NT2/D1 (cell line): ENCODE measurements at regions not wholly inside any gene's neighbourhood (a gene's known extent, or its start where the extent isn't known, plus 50 kb on each side); places are given as distances from the start of the nearest gene placed in this dataset.
"Not testable (repeated sequence)": the region's sequence is repeated elsewhere in the genome, so short reads cannot be mapped to it uniquely, and the experiment has no call there.

Experiments
- DNase-seq: peaks from one replicate; pipeline ENCODE4 v3.0.0-alpha.2; 2011; ENCODE audit warnings: low read depth, low spot score
- H3K27me3 ChIP-seq: 2 replicates; pipeline ENCODE4 v1.6.0; 2011; ENCODE audit warnings: mild to moderate bottlenecking; ENCODE audit not compliant: insufficient read length, insufficient read depth
- H3K36me3 ChIP-seq: 2 replicates; pipeline ENCODE4 v1.6.1; 2011; ENCODE audit warnings: mild to moderate bottlenecking, low read length, mixed read lengths; ENCODE audit not compliant: insufficient read depth, insufficient read length
- H3K4me1 ChIP-seq: 2 replicates; pipeline ENCODE4 v1.5.1; 2011; ENCODE audit not compliant: insufficient read depth, insufficient read length
- H3K4me3 ChIP-seq: 2 replicates; pipeline ENCODE4 v1.5.1; 2011; ENCODE audit warnings: low read depth; ENCODE audit not compliant: insufficient read length
- H3K9ac ChIP-seq: 2 replicates; pipeline ENCODE4 v1.6.0; 2011; ENCODE audit warnings: low read depth; ENCODE audit not compliant: insufficient read length
- H3K9me3 ChIP-seq: 2 replicates; pipeline ENCODE4 v1.5.1; 2011; ENCODE audit warnings: mild to moderate bottlenecking, low read length; ENCODE audit not compliant: insufficient read depth
- SUZ12 ChIP-seq: IDR thresholded peaks from 2 replicates; pipeline ENCODE4 v1.6.1; 2011; ENCODE audit not compliant: insufficient read length, insufficient read depth; ENCODE audit errors: extremely low read depth
- YY1 ChIP-seq: IDR thresholded peaks from 2 replicates; pipeline ENCODE4 v1.6.1; 2011; ENCODE audit not compliant: insufficient read length, insufficient read depth
- ZNF274 ChIP-seq: IDR thresholded peaks from 2 replicates; pipeline ENCODE4 v1.6.1; 2011; ENCODE audit warnings: mild to moderate bottlenecking, low read depth, low read length

DNA sequence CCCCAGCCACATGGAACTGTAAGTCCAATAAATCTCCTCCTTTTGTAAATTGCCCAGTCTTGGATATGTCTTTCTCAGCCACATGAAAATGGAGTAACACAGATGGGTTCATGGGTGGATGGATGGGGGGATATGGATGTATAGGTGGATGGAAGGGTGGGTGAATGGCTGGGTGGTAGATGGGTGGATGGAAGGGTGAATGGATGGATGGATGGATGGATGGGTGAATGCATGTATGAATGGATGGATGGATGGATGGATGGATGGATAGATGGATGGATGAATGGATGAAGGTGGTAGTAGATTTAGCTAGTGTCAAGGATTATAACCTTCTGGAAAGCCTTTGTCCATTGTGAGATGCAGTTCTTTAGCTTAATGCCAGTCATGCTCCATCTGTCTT lies 146.1 kb upstream of the ATP2B2 start:
- Histone ChIP-seq H3K36me3 (no peaks in the 10 kb centered on the region), H3K27me3 (no peaks in the 10 kb centered on the region), H3K9me3 (no peaks in the 10 kb centered on the region), H3K4me1 (peaks cover 4% of the 10 kb centered on the region), H3K4me3 (no peak overlapping the region), H3K9ac (no peak overlapping the region)
- DNase-seq: no peak
- no peak for TF ChIP-seq SUZ12
- TF ChIP-seq ZNF274: no peak
- TF ChIP-seq YY1: no peak

DNA sequence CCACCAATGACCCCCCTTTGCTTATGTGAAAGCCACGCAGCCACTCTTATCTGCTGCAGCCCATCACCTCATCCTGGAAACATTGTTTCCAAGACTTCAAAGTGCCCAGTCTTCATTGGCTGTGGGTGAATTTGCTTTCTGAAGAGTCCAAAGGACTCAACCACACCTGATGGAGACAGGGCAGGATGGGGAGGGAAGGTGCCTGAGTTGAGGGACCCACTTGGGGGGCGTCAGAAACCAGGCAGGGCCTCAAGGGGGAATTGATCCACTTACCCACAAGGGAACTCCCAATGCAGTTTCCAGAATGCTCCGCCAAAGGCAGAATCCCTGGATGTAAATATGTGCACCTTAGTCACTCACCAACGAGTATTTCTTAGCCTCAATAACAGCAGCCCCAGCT lies 147.9 kb upstream of the ATP2B2 start:
- H3K4me1 ChIP-seq: peaks cover 4% of the 10 kb centered on the region

DNA sequence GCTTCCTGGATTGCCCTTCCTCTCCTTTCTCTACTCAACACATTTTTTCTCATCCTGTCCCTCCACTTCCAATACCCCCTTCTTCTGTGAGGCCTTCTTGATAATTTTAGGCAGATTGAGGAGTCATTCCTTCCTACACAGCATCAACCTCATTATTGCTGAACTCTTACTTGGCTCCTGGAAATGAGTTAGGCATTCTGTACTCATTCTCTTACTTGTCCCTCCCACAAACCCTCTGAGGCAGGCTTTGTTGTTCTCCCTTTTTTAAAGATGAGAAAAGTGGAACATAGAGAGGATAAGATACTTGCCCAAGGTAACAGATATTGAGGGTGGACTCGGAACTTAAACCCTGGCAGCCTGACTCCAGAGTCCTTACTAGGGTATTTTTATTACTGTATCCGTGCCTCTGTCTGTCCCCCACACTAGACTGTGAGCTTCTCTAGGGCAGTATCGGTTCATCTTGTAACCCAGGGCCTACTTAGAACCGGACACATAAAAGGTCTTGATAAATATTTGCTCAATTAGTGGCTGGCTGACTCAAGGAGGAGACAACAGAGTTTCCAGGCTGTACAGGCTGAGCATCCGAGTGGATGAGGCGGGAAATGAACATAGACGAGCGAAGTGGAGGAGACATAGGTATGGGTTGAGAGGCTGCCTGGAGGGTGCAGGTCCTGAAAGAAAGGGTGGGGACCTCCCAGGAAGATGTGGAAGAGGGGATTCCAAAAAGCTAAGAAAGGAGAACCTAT lies 148.7 kb upstream of the ATP2B2 start:
- TF ChIP-seq ZNF274 (no peak), YY1 (no peak), SUZ12 (no peak)
- H3K27me3 ChIP-seq: no peaks in the 10 kb centered on the region

More for the DNA sequence above, 147.9 kb upstream of the ATP2B2 start:
- no peak for TF ChIP-seq ZNF274
- no peak for TF ChIP-seq SUZ12
- no peak for TF ChIP-seq YY1
- no peaks in the 10 kb centered on the region for H3K9me3 ChIP-seq
- no peaks in the 10 kb centered on the region for H3K27me3 ChIP-seq
- no peak for DNase-seq
- no peak overlapping the region for H3K4me3 ChIP-seq
- H3K36me3 ChIP-seq: no peaks in the 10 kb centered on the region
- H3K9ac ChIP-seq: no peak overlapping the region

DNA sequence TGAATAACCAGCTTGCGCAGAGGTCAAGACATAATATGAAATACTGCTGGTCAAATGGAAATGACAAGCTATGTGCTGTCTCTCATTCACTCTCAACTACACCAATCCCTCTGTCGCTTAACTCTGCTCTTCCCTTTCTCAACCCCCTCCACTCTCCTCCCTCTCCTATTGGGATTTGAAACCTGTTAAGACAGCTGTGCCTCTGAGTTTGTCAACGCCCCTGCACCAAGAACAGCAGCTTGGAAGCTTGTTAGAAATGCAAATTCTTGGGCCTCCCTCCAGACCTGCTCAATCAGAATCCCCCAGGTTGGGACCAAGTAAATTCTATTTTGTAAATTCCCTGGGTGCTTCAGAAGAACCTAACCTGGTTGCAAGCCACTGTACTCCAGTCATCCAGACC lies 149.7 kb upstream of the ATP2B2 start:
- Histone ChIP-seq H3K36me3 (no peaks in the 10 kb centered on the region), H3K9me3 (no peaks in the 10 kb centered on the region), H3K4me1 (peaks cover 4% of the 10 kb centered on the region), H3K27me3 (no peaks in the 10 kb centered on the region), H3K9ac (no peak overlapping the region), H3K4me3 (no peak overlapping the region)
- no peak for TF ChIP-seq SUZ12
- TF ChIP-seq YY1: no peak
- no peak for TF ChIP-seq ZNF274
- no peak for DNase-seq

More for the DNA sequence above, 148.7 kb upstream of the ATP2B2 start:
- Histone ChIP-seq H3K4me3 (no peak overlapping the region), H3K36me3 (no peaks in the 10 kb centered on the region), H3K4me1 (peaks cover 4% of the 10 kb centered on the region), H3K9ac (no peak overlapping the region), H3K9me3 (no peaks in the 10 kb centered on the region)
- no peak for DNase-seq

GRCh38 chr3:10657339-10657738 lies 152.0 kb upstream of the ATP2B2 start:
- not testable (repeated sequence) for H3K9ac ChIP-seq, H3K9me3 ChIP-seq, H3K27me3 ChIP-seq, H3K4me3 ChIP-seq, H3K36me3 ChIP-seq, DNase-seq, H3K4me1 ChIP-seq

- Histone ChIP-seq H3K9ac (no peak overlapping the region), H3K4me1 (peaks cover 13% of the 10 kb centered on the region), H3K9me3 (no peaks in the 10 kb centered on the region), H3K36me3 (no peaks in the 10 kb centered on the region), H3K27me3 (no peaks in the 10 kb centered on the region), H3K4me3 (no peak overlapping the region)
- TF ChIP-seq ZNF274: no peak
- TF ChIP-seq YY1: no peak
- TF ChIP-seq SUZ12: no peak
- no peak for DNase-seq
Measured at GRCh38 chr3:10665592-10665991, 150.4 kb upstream of the SLC6A11 start.

- no peaks in the 10 kb centered on the region for H3K27me3 ChIP-seq
Measured at GRCh38 chr3:10666621-10667020, 149.4 kb upstream of the SLC6A11 start.

GRCh38 chr3:10667269-10667668 lies 148.8 kb upstream of the SLC6A11 start:
- TF ChIP-seq ZNF274: no peak
- no peak overlapping the region for H3K4me3 ChIP-seq

More at GRCh38 chr3:10666621-10667020, 149.4 kb upstream of the SLC6A11 start:
- Histone ChIP-seq H3K4me3 (no peak overlapping the region), H3K9ac (no peak overlapping the region), H3K36me3 (no peaks in the 10 kb centered on the region), H3K4me1 (peaks cover 13% of the 10 kb centered on the region), H3K9me3 (no peaks in the 10 kb centered on the region)
- TF ChIP-seq YY1 (no peak), ZNF274 (no peak), SUZ12 (no peak)
- no peak for DNase-seq

More at GRCh38 chr3:10667269-10667668, 148.8 kb upstream of the SLC6A11 start:
- Histone ChIP-seq H3K27me3 (no peaks in the 10 kb centered on the region), H3K36me3 (no peaks in the 10 kb centered on the region), H3K4me1 (peaks cover 13% of the 10 kb centered on the region), H3K9me3 (no peaks in the 10 kb centered on the region), H3K9ac (no peak overlapping the region)
- no peak for DNase-seq
